GM12864 (cell line): ENCODE measurements at regions not wholly inside any gene's neighbourhood (a gene's known extent, or its start where the extent isn't known, plus 50 kb on each side); places are given as distances from the start of the nearest gene placed in this dataset.

Experiments
- DNase-seq: peaks from one replicate; pipeline ENCODE4 v3.0.0-alpha.2; 2011; ENCODE audit warnings: low read depth
- H3K4me3 ChIP-seq: 2 replicates; pipeline ENCODE4 v1.5.1; 2011; ENCODE audit warnings: mild to moderate bottlenecking, low read depth, low read length, control low read depth
- CTCF ChIP-seq: IDR thresholded peaks from 2 replicates; pipeline ENCODE4 v1.5.1; 2011; ENCODE audit warnings: low read depth, mild to moderate bottlenecking, moderate library complexity, low read length, control low read depth, inconsistent platforms; ENCODE audit errors: missing control alignments

GRCh38 chr10:21057436-21057835 lies 160.3 kb upstream of the NEBL start:
- no peak for TF ChIP-seq CTCF
- no peak for DNase-seq
- no peak overlapping the region for H3K4me3 ChIP-seq

GRCh38 chr10:21056461-21056860 lies 159.3 kb upstream of the NEBL start:
- no peak for DNase-seq
- no peak overlapping the region for H3K4me3 ChIP-seq
- no peak for TF ChIP-seq CTCF

GRCh38 chr10:21055339-21056135 lies 158.4 kb upstream of the NEBL start:
- DNase-seq, result no peak
- TF ChIP-seq CTCF, result no peak
- H3K4me3 ChIP-seq, result no peak overlapping the region

- TF ChIP-seq CTCF, result no peak
- no peak for DNase-seq
- no peak overlapping the region for H3K4me3 ChIP-seq
Measured at GRCh38 chr10:21053953-21054690, 157.0 kb upstream of the NEBL start.

- TF ChIP-seq CTCF, result no peak
- no peak for DNase-seq
- no peak overlapping the region for H3K4me3 ChIP-seq
Measured at GRCh38 chr10:21052709-21053104, 155.6 kb upstream of the NEBL start.

- DNase-seq, result no peak
- no peak overlapping the region for H3K4me3 ChIP-seq
- TF ChIP-seq CTCF, result no peak
Measured at GRCh38 chr10:21052072-21052708, 155.1 kb upstream of the NEBL start.
